Lower leg skin (tissue), 4 donors: ENCODE measurements at regions not wholly inside any gene's neighbourhood (a gene's known extent, or its start where the extent isn't known, plus 50 kb on each side); places are given as distances from the start of the nearest gene placed in this dataset.

ENCODE experiments used
- DNase-seq, 2 donors: peaks; one replicate each; pipeline ENCODE4 v3.0.0-alpha.2; 2019; ENCODE audit warnings: low spot score in 2 of 2
- H3K4me3 ChIP-seq: fragments of 200-600 bp; sonication (generic); 2 replicates; pipeline ENCODE4 v1.5.1; 2017; ENCODE audit warnings: mild to moderate bottlenecking, low read depth; ENCODE audit not compliant: poor library complexity, severe bottlenecking
- POLR2A ChIP-seq, 2 donors: fragments of 450-650 bp; IDR thresholded peaks; one replicate each; pipeline ENCODE4 v1.6.1; 2016 to 2017; ENCODE audit warnings: antibody characterized with exemption in 2 of 2, mild to moderate bottlenecking in 1 of 2, moderate library complexity in 1 of 2
- WGBS, 2 donors: methylation state at CpG; one replicate each; pipeline ENCODE4 v1.1.5; 2018; 5-methylcytosine and 5-hydroxymethylcytosine counted together
- intact Hi-C: fragments of 100-400 bp; cut with DNase I; formaldehyde crosslinking; loops from one replicate; pipeline ENCODE4 v1.15.0; 2023; ENCODE audit warnings: low total_unique reads
- TF ChIP-seq, protein P1 (sequence below), 3 donors: fragments of 450-650 bp; IDR thresholded peaks; one replicate each; pipeline ENCODE4 v1.5.1; 2016; ENCODE audit warnings: antibody characterized with exemption in 3 of 3, mild to moderate bottlenecking in 3 of 3, moderate library complexity in 2 of 3

DNA sequence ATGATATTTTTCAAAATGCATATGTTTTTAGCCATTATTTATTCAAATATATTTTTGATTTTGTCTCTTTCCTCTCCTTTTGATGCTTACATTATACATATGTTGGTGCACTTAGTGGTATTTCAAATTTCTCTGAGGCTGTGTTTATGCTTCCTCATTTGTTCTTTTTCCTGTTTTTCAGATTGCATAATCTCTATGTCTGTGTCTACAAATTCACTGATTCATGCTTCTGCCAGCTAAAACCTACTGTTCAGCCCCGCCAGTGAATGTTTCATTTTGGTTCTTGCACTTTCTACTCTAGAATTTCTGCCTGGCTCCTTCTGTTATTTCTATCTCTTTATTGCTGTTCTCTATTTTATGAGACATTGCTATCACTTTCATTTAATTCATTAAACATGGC is 951.7 kb upstream of the CNTNAP5 start:
- WGBS, 2 donors, result 78 to 89% methylated on average over 1 of the region's 1 CpG
- no peak for TF ChIP-seq POLR2A (IDR thresholded peaks at IDR 0.05)
- TF ChIP-seq, protein P1, sequence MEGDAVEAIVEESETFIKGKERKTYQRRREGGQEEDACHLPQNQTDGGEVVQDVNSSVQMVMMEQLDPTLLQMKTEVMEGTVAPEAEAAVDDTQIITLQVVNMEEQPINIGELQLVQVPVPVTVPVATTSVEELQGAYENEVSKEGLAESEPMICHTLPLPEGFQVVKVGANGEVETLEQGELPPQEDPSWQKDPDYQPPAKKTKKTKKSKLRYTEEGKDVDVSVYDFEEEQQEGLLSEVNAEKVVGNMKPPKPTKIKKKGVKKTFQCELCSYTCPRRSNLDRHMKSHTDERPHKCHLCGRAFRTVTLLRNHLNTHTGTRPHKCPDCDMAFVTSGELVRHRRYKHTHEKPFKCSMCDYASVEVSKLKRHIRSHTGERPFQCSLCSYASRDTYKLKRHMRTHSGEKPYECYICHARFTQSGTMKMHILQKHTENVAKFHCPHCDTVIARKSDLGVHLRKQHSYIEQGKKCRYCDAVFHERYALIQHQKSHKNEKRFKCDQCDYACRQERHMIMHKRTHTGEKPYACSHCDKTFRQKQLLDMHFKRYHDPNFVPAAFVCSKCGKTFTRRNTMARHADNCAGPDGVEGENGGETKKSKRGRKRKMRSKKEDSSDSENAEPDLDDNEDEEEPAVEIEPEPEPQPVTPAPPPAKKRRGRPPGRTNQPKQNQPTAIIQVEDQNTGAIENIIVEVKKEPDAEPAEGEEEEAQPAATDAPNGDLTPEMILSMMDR (IDR thresholded peaks at IDR 0.05), result no peak
- no peak overlapping the region for H3K4me3 ChIP-seq
- DNase-seq, result no peak
- intact Hi-C loops, result no loop called here

DNA sequence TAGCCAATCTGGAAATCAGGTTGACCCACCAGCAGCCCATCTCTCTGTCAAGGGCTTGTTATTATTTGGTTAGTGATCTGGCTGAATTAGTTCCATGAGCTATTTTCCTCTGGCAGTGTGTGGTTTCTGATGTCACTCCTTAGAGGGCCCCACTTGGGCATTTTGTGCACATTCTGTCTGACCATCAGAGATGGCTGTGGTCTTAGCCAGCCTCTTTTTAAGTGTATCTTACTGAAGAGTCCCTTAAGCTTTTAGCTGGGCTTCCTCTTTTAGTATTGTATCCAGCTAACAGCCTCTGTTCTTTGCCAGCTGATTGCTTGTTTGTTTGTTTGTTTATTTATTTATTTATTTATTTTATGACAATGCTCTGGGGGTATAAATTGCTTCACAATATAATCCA is 951.1 kb upstream of the CNTNAP5 start:
- TF ChIP-seq, protein P1 (IDR thresholded peaks at IDR 0.05), result no peak
- TF ChIP-seq POLR2A (IDR thresholded peaks at IDR 0.05), result no peak
- DNase-seq, result no peak
- intact Hi-C loops, result no loop called here
- no peak overlapping the region for H3K4me3 ChIP-seq

GRCh38 chr2:123077101-123077500 is 948.0 kb upstream of the CNTNAP5 start:
- H3K4me3 ChIP-seq, result no peak overlapping the region
- intact Hi-C loops, result no loop called here
- no peak for TF ChIP-seq POLR2A (IDR thresholded peaks at IDR 0.05)
- TF ChIP-seq, protein P1 (IDR thresholded peaks at IDR 0.05), result no peak
- WGBS, 2 donors, result 57 to 64% methylated on average over 2 of the region's 2 CpGs
- no peak for DNase-seq

GRCh38 chr2:123080331-123080730 is 944.8 kb upstream of the CNTNAP5 start:
- DNase-seq, result no peak
- WGBS, 2 donors, result 83% methylated on average over 3 of the region's 3 CpGs
- no peak overlapping the region for H3K4me3 ChIP-seq
- intact Hi-C loops, result no loop called here
- TF ChIP-seq POLR2A (IDR thresholded peaks at IDR 0.05), result no peak
- TF ChIP-seq, protein P1 (IDR thresholded peaks at IDR 0.05), result no peak

DNA sequence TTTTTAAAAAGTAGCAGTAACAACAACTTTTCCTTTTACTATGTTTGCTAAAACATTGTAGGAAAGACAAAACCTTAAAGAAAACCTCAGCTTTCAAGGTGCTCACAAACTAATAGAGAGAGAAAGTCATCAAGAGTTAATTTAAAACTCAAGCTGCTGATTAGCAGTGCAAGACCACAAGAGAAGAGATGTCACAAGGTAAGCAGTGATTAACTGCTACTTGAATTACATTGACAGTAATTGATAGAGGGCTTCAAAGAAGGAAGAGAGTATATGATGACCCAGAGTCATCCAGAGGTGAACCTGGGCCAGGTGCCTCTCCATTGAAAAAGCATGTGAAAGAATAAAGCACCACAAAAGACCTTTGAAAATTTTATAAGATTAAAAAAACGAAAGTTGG is 939.6 kb upstream of the CNTNAP5 start:
- 40 to 41% methylated on average over 1 of the region's 1 CpG for WGBS, 2 donors
- TF ChIP-seq POLR2A (IDR thresholded peaks at IDR 0.05), result no peak
- TF ChIP-seq, protein P1 (IDR thresholded peaks at IDR 0.05), result no peak
- H3K4me3 ChIP-seq, result no peak overlapping the region
- intact Hi-C loops, result no loop called here
- no peak for DNase-seq

- TF ChIP-seq POLR2A (IDR thresholded peaks at IDR 0.05), result no peak
- TF ChIP-seq, protein P1 (IDR thresholded peaks at IDR 0.05), result no peak
Measured at GRCh38 chr2:123086613-123087385, 938.3 kb upstream of the CNTNAP5 start.

More at GRCh38 chr2:123086613-123087385, 938.3 kb upstream of the CNTNAP5 start:
- 49 to 50% methylated on average over 6 of the region's 6 CpGs for WGBS, 2 donors
- no peak overlapping the region for H3K4me3 ChIP-seq
- intact Hi-C loops, result no loop called here
- no peak for DNase-seq
